Upper lobe of right lung (tissue), 1 donor: ENCODE measurements at regions not wholly inside any gene's neighbourhood (a gene's known extent, or its start where the extent isn't known, plus 50 kb on each side); places are given as distances from the start of the nearest gene placed in this dataset.
A peak's percentile ranks its signal among the peaks of the same experiment; 100 is the strongest.

Source experiments
- ATAC-seq: fragments of 200-7000 bp; cut with Tn5 transposase; one replicate; pipeline ENCODE4 v1.9.1; 2020; ENCODE audit warnings: mild to moderate bottlenecking, moderate library complexity
- DNase-seq: peaks from one replicate; pipeline ENCODE4 v3.0.0-alpha.2; 2020
- H3K27ac ChIP-seq: fragments of 200-600 bp; one replicate; pipeline ENCODE4 v1.8.0; 2022
- H3K27me3 ChIP-seq: fragments of 200-600 bp; one replicate; pipeline ENCODE4 v1.8.0; 2022; ENCODE audit warnings: mild to moderate bottlenecking
- H3K36me3 ChIP-seq: fragments of 200-600 bp; one replicate; pipeline ENCODE4 v1.8.0; 2022
- H3K4me1 ChIP-seq: fragments of 200-600 bp; one replicate; pipeline ENCODE4 v1.8.0; 2022
- H3K4me3 ChIP-seq: fragments of 200-600 bp; one replicate; pipeline ENCODE4 v1.8.0; 2022; ENCODE audit warnings: mild to moderate bottlenecking
- H3K9me3 ChIP-seq: fragments of 200-600 bp; one replicate; pipeline ENCODE4 v1.8.0; 2022
- intact Hi-C: fragments of 100-400 bp; cut with DNase I; formaldehyde crosslinking; loops from one replicate; pipeline ENCODE4 v1.11.0; 2022
- TF ChIP-seq, protein P1 (sequence below): fragments of 200-600 bp; IDR thresholded peaks from one replicate; pipeline ENCODE4 v1.8.0; 2022; ENCODE audit warnings: antibody characterized with exemption
- donor health status: DM: no; HTN: yes; CAD: no; lungs with severe emphysema.

DNA sequence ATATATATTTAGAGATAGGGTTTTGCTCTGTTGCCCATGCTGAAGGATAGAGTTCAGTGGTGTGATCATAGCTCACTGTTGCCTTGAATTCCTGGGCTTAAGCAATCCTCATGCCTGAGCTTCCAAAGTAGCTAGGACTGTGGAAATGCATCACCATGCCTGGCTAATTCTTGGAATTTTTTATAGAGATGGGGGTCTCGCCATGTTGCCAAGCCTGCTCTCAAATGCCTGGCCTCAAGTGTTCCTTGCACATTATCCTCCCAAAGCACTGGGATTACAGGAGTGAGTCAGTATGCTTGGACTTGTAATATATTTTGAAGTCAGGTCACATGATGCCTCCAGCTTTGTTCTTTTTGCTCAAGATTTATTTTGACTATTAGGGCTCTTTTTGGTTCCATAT lies 178.0 kb downstream of the RPAP3 start:
- no peaks in the 10 kb centered on the region for H3K4me1 ChIP-seq
- no peak for ATAC-seq
- intact Hi-C loops = no loop called here

DNA sequence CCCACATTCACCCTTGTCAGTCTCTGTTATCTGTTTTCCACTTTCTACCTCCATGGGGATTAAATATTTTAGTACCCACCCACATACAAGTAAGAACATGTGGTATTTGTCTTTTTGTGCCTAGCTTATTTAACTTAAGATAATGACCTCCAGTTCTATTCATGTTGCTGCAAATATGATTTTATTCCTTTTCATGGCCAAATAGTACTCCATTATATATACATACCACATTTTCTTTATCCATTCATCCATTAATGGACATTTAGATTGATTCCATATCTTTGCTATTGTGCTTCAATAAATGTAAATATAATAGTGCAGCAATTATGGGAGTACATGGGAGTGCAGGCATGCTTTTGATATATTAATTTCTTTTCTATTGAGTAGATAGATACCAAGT lies 185.8 kb downstream of the RPAP3 start:
- Histone ChIP-seq H3K9me3 (no peaks in the 10 kb centered on the region), H3K4me3 (no peak overlapping the region), H3K27me3 (no peaks in the 10 kb centered on the region), H3K27ac (no peak overlapping the region), H3K36me3 (no peaks in the 10 kb centered on the region), H3K4me1 (no peaks in the 10 kb centered on the region)
- ATAC-seq (no peak), DNase-seq (no peak)
- TF ChIP-seq, protein P1, sequence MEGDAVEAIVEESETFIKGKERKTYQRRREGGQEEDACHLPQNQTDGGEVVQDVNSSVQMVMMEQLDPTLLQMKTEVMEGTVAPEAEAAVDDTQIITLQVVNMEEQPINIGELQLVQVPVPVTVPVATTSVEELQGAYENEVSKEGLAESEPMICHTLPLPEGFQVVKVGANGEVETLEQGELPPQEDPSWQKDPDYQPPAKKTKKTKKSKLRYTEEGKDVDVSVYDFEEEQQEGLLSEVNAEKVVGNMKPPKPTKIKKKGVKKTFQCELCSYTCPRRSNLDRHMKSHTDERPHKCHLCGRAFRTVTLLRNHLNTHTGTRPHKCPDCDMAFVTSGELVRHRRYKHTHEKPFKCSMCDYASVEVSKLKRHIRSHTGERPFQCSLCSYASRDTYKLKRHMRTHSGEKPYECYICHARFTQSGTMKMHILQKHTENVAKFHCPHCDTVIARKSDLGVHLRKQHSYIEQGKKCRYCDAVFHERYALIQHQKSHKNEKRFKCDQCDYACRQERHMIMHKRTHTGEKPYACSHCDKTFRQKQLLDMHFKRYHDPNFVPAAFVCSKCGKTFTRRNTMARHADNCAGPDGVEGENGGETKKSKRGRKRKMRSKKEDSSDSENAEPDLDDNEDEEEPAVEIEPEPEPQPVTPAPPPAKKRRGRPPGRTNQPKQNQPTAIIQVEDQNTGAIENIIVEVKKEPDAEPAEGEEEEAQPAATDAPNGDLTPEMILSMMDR = no peak
- intact Hi-C loops = no loop called here

More for the DNA sequence above, 178.0 kb downstream of the RPAP3 start:
- TF ChIP-seq, protein P1 = no peak
- Histone ChIP-seq H3K27ac (no peak overlapping the region), H3K9me3 (no peaks in the 10 kb centered on the region), H3K4me3 (no peak overlapping the region), H3K27me3 (no peaks in the 10 kb centered on the region), H3K36me3 (no peaks in the 10 kb centered on the region)
- no peak for DNase-seq

DNA sequence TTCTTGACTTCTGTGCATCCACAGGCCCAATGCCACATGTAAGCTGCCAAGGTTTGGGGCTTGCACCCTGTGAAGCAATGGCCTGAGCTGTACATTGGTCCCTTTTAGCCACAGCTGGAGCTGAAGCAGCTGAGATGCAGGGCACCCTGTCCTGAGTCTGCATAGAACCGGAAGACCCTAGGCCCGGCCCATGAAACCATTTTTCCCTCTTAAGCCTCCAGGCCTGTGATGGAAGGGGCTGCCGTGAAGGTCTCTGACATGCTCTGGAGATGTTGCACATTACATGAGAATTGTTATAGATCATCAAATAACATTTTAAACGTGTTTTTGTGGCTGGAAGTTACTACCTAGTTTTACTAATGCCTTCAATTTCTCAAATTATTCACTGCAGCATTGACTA lies 188.7 kb downstream of the RPAP3 start:
- Histone ChIP-seq H3K27me3 (no peaks in the 10 kb centered on the region), H3K4me1 (no peaks in the 10 kb centered on the region), H3K4me3 (no peak overlapping the region), H3K36me3 (no peaks in the 10 kb centered on the region), H3K27ac (no peak overlapping the region), H3K9me3 (no peaks in the 10 kb centered on the region)
- no peak for ATAC-seq
- DNase-seq = no peak
- TF ChIP-seq, protein P1 = no peak
- intact Hi-C loops = no loop called here

DNA sequence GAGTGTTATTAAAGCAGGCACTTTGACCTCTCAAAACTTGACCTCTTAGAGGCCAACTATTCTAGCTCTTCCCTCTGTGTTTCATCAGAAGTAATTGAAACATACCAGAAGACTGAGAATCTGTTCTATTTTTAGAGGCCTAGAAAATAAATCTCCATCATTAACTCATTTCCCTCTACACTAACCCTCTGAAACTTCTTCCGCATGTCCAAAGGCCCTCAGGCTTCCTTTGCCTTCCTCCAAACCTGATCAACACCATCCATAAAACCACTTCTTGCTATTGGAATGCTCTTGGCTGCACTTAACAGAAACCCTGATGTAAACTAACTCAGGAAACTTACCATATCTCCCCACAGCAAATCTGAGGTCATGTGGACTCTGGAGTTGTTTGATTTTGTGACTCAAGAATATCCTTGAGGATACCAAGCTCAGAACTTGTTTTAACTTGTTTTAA lies 196.4 kb downstream of the RPAP3 start:
- intact Hi-C loops = no loop called here
- Histone ChIP-seq H3K27ac (peak overlapping the region; percentile 58), H3K4me1 (peaks cover 13% of the 10 kb centered on the region), H3K4me3 (no peak overlapping the region), H3K9me3 (no peaks in the 10 kb centered on the region), H3K36me3 (no peaks in the 10 kb centered on the region), H3K27me3 (no peaks in the 10 kb centered on the region)
- no peak for DNase-seq
- TF ChIP-seq, protein P1 = no peak
- ATAC-seq = peak; percentile 95

DNA sequence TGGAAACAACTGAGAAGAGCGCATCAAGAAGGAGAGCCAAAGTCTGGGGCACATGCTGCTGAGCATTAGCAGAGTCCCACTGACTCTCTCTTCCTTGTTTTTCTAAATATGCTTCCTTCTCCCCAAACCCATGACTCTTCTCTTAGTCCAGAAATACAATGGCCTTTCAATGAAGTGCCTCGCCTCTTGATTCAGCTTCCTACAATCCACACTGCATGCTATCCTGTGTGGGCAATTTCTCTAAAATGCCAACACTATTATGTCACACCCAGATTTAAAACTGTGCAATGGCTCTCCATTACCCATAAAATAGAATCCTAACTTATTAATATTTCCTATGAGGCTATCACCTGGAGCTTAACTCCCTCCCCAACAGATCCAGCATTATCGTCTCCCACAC lies 198.6 kb downstream of the RPAP3 start:
- Histone ChIP-seq H3K4me1 (peaks cover 13% of the 10 kb centered on the region), H3K4me3 (no peak overlapping the region), H3K27me3 (no peaks in the 10 kb centered on the region), H3K36me3 (no peaks in the 10 kb centered on the region), H3K27ac (no peak overlapping the region), H3K9me3 (no peaks in the 10 kb centered on the region)
- intact Hi-C loops = no loop called here
- ATAC-seq (no peak), DNase-seq (no peak)
- TF ChIP-seq, protein P1 = no peak

DNA sequence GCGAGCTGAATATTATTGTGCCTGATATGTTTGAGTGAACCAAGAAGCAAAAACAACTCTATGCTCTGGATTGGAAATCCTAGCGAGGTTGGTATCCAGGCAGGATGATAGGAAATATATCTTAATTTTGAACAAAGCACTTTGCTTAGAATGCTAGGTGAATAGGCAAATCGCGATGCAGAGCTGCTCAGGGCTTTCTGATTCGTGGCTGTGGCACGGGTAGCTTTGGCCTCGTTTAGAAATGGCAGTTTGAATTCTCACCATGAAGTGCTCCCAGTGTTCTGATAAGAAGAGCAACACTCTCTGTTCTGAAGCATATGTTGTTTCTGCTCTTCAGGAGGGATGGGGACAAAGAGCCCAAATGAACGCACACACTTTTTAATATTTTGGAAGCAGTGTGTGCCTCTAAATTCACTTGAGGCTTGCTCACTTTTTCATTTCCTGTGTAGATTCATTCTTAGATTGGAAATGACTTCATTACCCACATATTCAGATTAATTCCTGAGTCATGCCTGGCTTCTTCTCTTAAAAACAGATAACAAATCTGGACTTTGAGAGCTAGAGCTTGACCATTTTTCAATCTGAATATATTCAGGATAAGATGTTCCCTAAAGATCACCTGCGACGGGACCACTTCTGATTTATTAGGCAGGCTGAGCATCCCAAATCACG lies 200.9 kb downstream of the RPAP3 start:
- no peak for ATAC-seq
- H3K9me3 ChIP-seq = no peaks in the 10 kb centered on the region

More for the DNA sequence above, 200.9 kb downstream of the RPAP3 start:
- Histone ChIP-seq H3K36me3 (no peaks in the 10 kb centered on the region), H3K27ac (no peak overlapping the region), H3K4me1 (peaks cover 13% of the 10 kb centered on the region), H3K4me3 (no peak overlapping the region), H3K27me3 (no peaks in the 10 kb centered on the region)
- intact Hi-C loops = no loop called here
- DNase-seq = no peak
- TF ChIP-seq, protein P1 = no peak
